ENCODE measurements at regions not wholly inside any gene's neighbourhood (a gene's known extent, or its start where the extent isn't known, plus 50 kb on each side); places are given as distances from the start of the nearest gene placed in this dataset.

GRCh38 chr2:140041811-140042210 lies 1261.6 kb upstream of the NXPH2 start:
- H3K4me3 ChIP-seq: no peak overlapping the region
- no peak for DNase-seq (ENCODE audit: extremely low spot score in 2 of 2)
- no peak overlapping the region for H3K27ac ChIP-seq
- H3K27me3 ChIP-seq: no peaks in the 10 kb centered on the region
- no peak for TF ChIP-seq CTCF (IDR thresholded peaks at IDR 0.05)
- no peak for TF ChIP-seq POLR2A (IDR thresholded peaks at IDR 0.05)
- TF ChIP-seq POLR2AphosphoS5 (IDR thresholded peaks at IDR 0.05; ENCODE audit: insufficient read depth in 1 of 2, low read depth in 1 of 2): no peak
- no peaks in the 10 kb centered on the region for H3K36me3 ChIP-seq
- intact Hi-C loops (cut with DNase I): no loop called here
- no peaks in the 10 kb centered on the region for H3K9me3 ChIP-seq
- no peaks in the 10 kb centered on the region for H3K4me1 ChIP-seq

GRCh38 chr2:140041239-140041638 lies 1261.0 kb upstream of the NXPH2 start:
- no peak for DNase-seq (ENCODE audit: extremely low spot score in 2 of 2)
- Histone ChIP-seq H3K27ac (no peak overlapping the region), H3K27me3 (no peaks in the 10 kb centered on the region), H3K4me1 (no peaks in the 10 kb centered on the region), H3K9me3 (no peaks in the 10 kb centered on the region), H3K36me3 (no peaks in the 10 kb centered on the region), H3K4me3 (no peak overlapping the region)
- intact Hi-C loops (cut with DNase I): no loop called here
- TF ChIP-seq POLR2A (IDR thresholded peaks at IDR 0.05) (no peak), POLR2AphosphoS5 (IDR thresholded peaks at IDR 0.05; ENCODE audit: insufficient read depth in 1 of 2, low read depth in 1 of 2) (no peak), CTCF (IDR thresholded peaks at IDR 0.05) (no peak)

GRCh38 chr2:140033638-140034037 lies 1253.4 kb upstream of the NXPH2 start:
- Histone ChIP-seq H3K9me3 (no peaks in the 10 kb centered on the region), H3K27me3 (no peaks in the 10 kb centered on the region), H3K27ac (no peak overlapping the region), H3K4me3 (no peak overlapping the region), H3K4me1 (no peaks in the 10 kb centered on the region), H3K36me3 (no peaks in the 10 kb centered on the region)
- no peak for DNase-seq (ENCODE audit: extremely low spot score in 2 of 2)
- TF ChIP-seq POLR2A (IDR thresholded peaks at IDR 0.05) (no peak), CTCF (IDR thresholded peaks at IDR 0.05) (no peak), POLR2AphosphoS5 (IDR thresholded peaks at IDR 0.05; ENCODE audit: insufficient read depth in 1 of 2, low read depth in 1 of 2) (no peak)
- intact Hi-C loops (cut with DNase I): no loop called here

GRCh38 chr2:140027966-140028365 lies 1247.8 kb upstream of the NXPH2 start:
- Histone ChIP-seq H3K4me1 (no peaks in the 10 kb centered on the region), H3K27me3 (no peaks in the 10 kb centered on the region), H3K4me3 (no peak overlapping the region), H3K9me3 (no peaks in the 10 kb centered on the region), H3K27ac (no peak overlapping the region), H3K36me3 (no peaks in the 10 kb centered on the region)
- TF ChIP-seq POLR2AphosphoS5 (IDR thresholded peaks at IDR 0.05; ENCODE audit: insufficient read depth in 1 of 2, low read depth in 1 of 2): no peak
- TF ChIP-seq CTCF (IDR thresholded peaks at IDR 0.05): no peak
- no peak for TF ChIP-seq POLR2A (IDR thresholded peaks at IDR 0.05)
- intact Hi-C loops (cut with DNase I): no loop called here
- DNase-seq (ENCODE audit: extremely low spot score in 2 of 2): no peak

- H3K27ac ChIP-seq: no peak overlapping the region
- no peak for DNase-seq (ENCODE audit: extremely low spot score in 2 of 2)
- no peaks in the 10 kb centered on the region for H3K9me3 ChIP-seq
- TF ChIP-seq CTCF (IDR thresholded peaks at IDR 0.05) (no peak), POLR2A (IDR thresholded peaks at IDR 0.05) (no peak), POLR2AphosphoS5 (IDR thresholded peaks at IDR 0.05; ENCODE audit: insufficient read depth in 1 of 2, low read depth in 1 of 2) (no peak)
- H3K4me3 ChIP-seq: no peak overlapping the region
- no peaks in the 10 kb centered on the region for H3K36me3 ChIP-seq
- H3K27me3 ChIP-seq: no peaks in the 10 kb centered on the region
- intact Hi-C loops (cut with DNase I): no loop called here
- H3K4me1 ChIP-seq: no peaks in the 10 kb centered on the region
Observed at GRCh38 chr2:140027320-140027719, 1247.1 kb upstream of the NXPH2 start.

Measured in vagina (tissue), 2 donors.